Hematopoietic multipotent progenitor cell treated with erythropoietin and hydrocortisone succinate and interleukin-3 and kit ligand, for 8 days (in vitro differentiated cells): ENCODE measurements at regions not wholly inside any gene's neighbourhood (a gene's known extent, or its start where the extent isn't known, plus 50 kb on each side); places are given as distances from the start of the nearest gene placed in this dataset.
"Not testable (repeated sequence)": the region's sequence is repeated elsewhere in the genome, so short reads cannot be mapped to it uniquely, and the experiment has no call there.

Source experiments
- DNase-seq: peaks from one replicate; pipeline ENCODE4 v3.0.0-alpha.2; 2015

GRCh38 chr5:126002222-126002897, 420.8 kb upstream of the GRAMD2B start:
- no peak for DNase-seq

DNA sequence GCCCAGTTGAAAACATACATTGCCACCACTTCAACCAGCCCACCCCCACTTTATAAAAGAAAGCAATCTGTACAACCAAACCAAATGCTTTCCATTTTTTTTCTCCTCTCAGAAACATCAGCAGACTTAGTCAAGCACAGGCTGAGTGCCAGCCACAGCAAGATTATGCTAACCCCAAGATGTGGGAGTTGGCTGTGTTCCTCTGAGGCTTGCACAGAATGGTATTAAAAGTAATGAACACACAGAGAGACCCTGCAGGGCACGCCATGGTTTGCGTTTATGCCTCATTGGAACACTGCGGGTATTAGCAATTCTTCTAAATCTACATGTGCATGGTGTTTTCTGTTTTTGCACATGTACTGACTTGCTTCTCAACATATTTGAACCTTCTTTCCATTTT, 419.9 kb upstream of the GRAMD2B start:
- DNase-seq, result no peak

- no peak for DNase-seq
Measured at GRCh38 chr5:126004636-126005035, 418.6 kb upstream of the GRAMD2B start.

- DNase-seq, result no peak
Measured at GRCh38 chr5:126007841-126008240, 415.4 kb upstream of the GRAMD2B start.

GRCh38 chr5:126009566-126009965, 413.6 kb upstream of the GRAMD2B start:
- no peak for DNase-seq

- DNase-seq, result not testable (repeated sequence)
Measured at GRCh38 chr5:126011526-126011925, 411.7 kb upstream of the GRAMD2B start.

DNA sequence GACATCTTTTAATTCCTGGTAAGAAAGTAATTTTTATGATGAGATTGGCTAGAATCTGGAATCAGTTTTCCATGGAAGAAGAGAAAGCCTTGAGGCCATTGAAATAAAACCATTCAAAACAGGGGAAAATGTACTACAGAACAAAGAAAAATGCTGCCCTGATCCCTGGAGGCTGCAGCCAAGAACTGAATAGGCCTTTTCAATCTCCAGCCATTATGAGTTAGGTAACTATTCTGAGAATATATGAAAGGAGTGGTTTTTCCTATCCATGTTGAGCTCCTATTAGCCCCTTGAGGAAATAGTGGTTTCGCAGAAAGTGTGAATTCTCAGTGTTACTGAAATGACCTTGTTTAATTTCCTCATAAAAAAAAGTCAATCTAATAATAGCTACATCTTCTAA, 408.5 kb upstream of the GRAMD2B start:
- no peak for DNase-seq

DNA sequence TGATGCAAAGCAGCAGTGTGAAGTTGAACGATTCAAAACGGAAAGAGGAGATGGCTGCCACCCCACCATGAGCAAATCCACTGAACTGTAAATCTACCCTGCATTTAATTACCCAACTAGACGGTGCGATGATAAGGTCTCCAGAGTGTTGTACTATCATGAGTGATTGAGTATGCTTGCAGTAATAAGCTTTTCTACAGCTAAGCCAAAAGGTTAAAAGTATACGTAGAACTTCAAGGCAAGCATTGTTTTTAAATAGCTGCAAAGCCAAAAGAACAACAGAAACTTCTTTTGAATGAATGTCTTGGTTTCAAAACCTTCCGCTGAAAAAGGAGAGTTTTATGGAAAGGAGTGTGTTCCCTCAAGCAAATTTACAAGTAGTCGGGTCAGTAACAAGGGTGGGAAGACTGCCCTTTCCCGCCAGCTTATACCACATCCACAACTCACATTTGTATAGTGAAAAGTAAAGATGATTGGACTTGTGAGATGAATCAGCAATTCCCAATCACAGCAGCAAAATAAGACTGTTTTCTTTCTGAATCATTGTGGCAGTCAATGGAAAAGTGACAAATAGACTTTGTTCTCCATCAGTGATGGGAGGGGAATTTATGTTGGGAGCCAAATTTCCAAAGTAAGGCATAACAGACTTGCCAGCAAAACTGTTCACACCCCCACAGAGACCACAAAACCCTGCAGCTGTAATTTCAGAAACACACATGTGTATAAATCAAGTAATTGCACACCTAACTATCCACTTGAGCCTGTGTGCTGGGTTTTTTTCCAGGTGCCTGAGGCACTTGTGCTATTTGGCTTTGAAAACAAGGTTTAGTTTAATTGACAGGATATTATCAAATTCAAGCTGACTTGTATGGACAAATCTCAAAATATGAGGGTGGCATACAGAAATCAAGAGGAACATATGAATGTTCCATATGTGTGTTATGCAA, 407.7 kb upstream of the GRAMD2B start:
- DNase-seq, result no peak

GRCh38 chr5:126016256-126016655, 407.0 kb upstream of the GRAMD2B start:
- DNase-seq, result no peak

DNA sequence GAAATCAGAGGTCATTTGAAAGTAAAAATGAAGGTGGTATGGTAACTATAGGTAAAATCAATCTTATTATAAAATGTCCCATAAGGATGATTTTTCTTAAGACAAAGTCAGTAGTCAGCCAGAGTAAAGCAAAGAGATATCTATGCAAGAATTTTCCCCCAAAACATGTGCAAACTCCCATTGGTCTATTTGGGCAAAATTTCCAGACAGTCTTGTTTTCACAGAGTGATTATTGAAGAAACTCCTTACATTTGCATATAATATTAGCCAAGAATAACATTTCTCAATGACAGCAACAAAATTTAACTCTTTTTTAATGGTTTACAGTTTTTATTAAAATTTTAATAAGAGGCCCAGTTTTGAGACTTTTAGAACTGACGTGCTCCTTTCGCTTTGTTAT, 406.1 kb upstream of the GRAMD2B start:
- no peak for DNase-seq

GRCh38 chr5:126020770-126021169, 402.4 kb upstream of the GRAMD2B start:
- DNase-seq, result no peak

- no peak for DNase-seq
Measured at GRCh38 chr5:126023994-126024441, 399.2 kb upstream of the GRAMD2B start.

GRCh38 chr5:126027149-126027548, 396.1 kb upstream of the GRAMD2B start:
- no peak for DNase-seq

DNA sequence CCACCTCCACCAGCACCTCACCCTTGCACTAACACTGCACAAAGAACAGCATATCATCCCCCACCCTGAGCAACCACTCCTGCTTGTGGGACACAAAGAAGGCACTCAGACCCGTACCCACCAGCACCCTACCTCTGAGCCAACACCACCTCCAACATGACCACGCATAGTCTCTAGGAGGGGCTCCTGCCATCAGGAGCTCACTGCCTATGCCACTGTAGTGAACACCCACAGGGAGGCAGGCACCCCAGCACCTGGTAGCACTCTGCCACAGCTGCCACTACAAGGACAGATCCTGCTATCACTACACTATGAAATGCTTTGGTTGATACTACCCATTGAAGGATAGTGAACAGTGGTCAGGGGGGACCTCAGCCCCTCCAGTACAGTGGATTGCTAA, 395.6 kb upstream of the GRAMD2B start:
- no peak for DNase-seq

- no peak for DNase-seq
Measured at GRCh38 chr5:126028336-126028735, 394.9 kb upstream of the GRAMD2B start.

DNA sequence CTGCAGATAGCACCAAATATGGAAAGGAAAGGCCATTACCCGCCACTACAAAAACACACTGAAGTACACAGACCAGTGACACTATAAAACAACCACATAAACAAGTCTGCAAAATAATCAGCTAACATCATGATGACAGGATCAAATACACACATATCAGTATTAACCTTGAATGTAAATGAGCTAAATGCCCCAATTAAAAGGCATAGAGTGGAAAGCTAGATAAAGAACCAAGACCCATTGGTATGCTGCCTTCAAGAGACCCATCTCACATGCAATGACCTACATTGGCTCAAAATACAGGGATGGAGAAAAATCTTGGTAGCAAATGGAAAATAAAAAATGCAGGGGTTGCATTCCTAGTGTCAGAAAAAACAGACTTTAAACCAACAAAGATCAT, 393.9 kb upstream of the GRAMD2B start:
- not testable (repeated sequence) for DNase-seq

DNA sequence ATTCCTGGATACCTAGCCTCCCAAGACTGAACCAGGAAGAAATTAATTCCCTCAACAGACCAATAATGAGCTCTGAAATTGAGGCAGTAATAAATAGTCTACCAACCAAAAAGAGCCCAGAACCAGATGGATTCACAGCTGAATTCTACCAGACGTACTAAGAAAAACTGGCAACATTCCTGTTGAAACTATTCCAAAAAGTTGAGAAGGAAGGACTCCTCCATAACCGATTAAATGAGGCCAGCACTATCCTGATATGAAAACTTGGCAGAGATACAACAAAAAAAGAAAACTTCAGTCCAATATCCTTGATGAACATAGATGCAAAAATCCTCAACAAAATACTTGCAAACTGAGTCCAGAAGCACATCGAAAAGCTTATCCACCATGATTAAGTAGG, 392.5 kb upstream of the GRAMD2B start:
- DNase-seq, result no peak

GRCh38 chr5:126031989-126032716, 391.1 kb upstream of the GRAMD2B start:
- DNase-seq, result no peak

DNA sequence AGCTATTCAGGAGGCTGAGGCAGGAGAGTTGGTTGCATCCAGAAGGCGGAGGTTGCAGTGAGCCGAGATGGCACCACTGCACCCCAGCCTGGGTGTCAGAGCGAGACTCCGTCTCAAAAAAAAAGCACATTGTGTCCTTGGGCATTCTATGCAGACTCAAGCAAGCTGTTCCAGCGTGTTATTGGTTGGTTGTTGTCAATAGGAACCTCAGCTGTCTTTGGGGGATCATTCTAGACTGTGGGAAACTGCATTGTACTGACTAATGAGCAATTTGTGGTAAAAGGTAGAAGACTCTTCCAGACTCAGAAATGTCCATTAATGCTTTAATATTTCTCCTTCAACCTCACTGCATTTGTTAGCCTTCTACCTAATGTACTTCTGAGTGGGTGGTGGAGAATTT, 379.5 kb upstream of the GRAMD2B start:
- DNase-seq, result no peak

- no peak for DNase-seq
Measured at GRCh38 chr5:126044111-126044668, 379.0 kb upstream of the GRAMD2B start.

GRCh38 chr5:126044931-126045565, 378.2 kb upstream of the GRAMD2B start:
- DNase-seq, result no peak

DNA sequence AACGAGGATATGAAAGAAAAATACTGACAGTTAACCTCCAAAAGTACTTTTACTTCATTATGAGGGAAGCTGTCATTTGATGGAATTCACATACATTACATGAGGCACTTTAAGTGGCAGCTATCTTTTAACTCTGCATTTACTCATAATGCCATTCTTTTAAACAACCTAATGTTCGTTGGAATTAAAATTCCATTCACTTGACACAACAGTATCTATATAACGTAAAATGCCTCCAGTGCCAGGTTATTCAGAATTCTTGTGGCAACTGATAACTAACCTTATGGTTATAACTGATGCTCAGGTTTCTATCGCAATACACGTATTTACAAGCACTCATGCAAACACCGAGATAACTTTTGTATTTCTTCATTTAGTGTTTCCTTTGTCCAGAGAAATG, 376.9 kb upstream of the GRAMD2B start:
- no peak for DNase-seq
